GM19467 (cell line): ENCODE measurements at regions not wholly inside any gene's neighbourhood (a gene's known extent, or its start where the extent isn't known, plus 50 kb on each side); places are given as distances from the start of the nearest gene placed in this dataset.
"Not testable (repeated sequence)": the region's sequence is repeated elsewhere in the genome, so short reads cannot be mapped to it uniquely, and the experiment has no call there.

ENCODE experiments used
- ATAC-seq: cut with Tn5 transposase; IDR thresholded peaks from one replicate; pipeline ENCODE4 v1.9.1; 2021; ENCODE audit warnings: mild to moderate bottlenecking, moderate library complexity; ENCODE audit not compliant: unreplicated experiment

- ATAC-seq, result no peak
These were observed 58.2 kb downstream of the TMEM270 start for GRCh38 chr7:73918926-73919693.

- no peak for ATAC-seq
These were observed 58.9 kb downstream of the TMEM270 start for GRCh38 chr7:73919694-73920375.

- no peak for ATAC-seq
These were observed 59.6 kb downstream of the TMEM270 start for GRCh38 chr7:73920406-73921134.

GRCh38 chr7:73921623-73922528, 60.9 kb downstream of the TMEM270 start:
- ATAC-seq, result no peak

- not testable (repeated sequence) for ATAC-seq
These were observed 67.7 kb downstream of the TMEM270 start for GRCh38 chr7:73928644-73929043.

GRCh38 chr7:73931502-73931901, 70.5 kb downstream of the TMEM270 start:
- no peak for ATAC-seq

GRCh38 chr7:73932364-73932763, 71.4 kb downstream of the TMEM270 start:
- ATAC-seq, result no peak

- ATAC-seq, result no peak
These were observed 72.1 kb downstream of the TMEM270 start for GRCh38 chr7:73933091-73933490.

- ATAC-seq, result no peak
These were observed 76.0 kb downstream of the TMEM270 start for GRCh38 chr7:73936967-73937366.

- ATAC-seq, result not testable (repeated sequence)
These were observed 76.7 kb downstream of the TMEM270 start for GRCh38 chr7:73937650-73938049.

- ATAC-seq, result no peak
These were observed 78.6 kb downstream of the TMEM270 start for GRCh38 chr7:73939528-73939927.

- no peak for ATAC-seq
These were observed 79.8 kb downstream of the TMEM270 start for GRCh38 chr7:73940701-73941238.

- no peak for ATAC-seq
These were observed 81.0 kb downstream of the TMEM270 start for GRCh38 chr7:73941836-73942551.

- no peak for ATAC-seq
These were observed 83.0 kb upstream of the ELN start for GRCh38 chr7:73945022-73945421.

GRCh38 chr7:73948287-73948686, 79.7 kb upstream of the ELN start:
- no peak for ATAC-seq

GRCh38 chr7:73952266-73952665, 75.7 kb upstream of the ELN start:
- no peak for ATAC-seq

- ATAC-seq, result no peak
These were observed 73.8 kb upstream of the ELN start for GRCh38 chr7:73954181-73954580.

GRCh38 chr7:73954861-73955260, 73.1 kb upstream of the ELN start:
- no peak for ATAC-seq

GRCh38 chr7:73960548-73960947, 67.4 kb upstream of the ELN start:
- no peak for ATAC-seq

GRCh38 chr7:73961991-73962390, 66.0 kb upstream of the ELN start:
- ATAC-seq, result not testable (repeated sequence)
